Mesothelial cell of epicardium (in vitro differentiated cells): ENCODE measurements at regions not wholly inside any gene's neighbourhood (a gene's known extent, or its start where the extent isn't known, plus 50 kb on each side); places are given as distances from the start of the nearest gene placed in this dataset.

ENCODE experiments used
- DNase-seq, 2 experiments: peaks; one replicate each; pipeline ENCODE4 v3.0.0; 2021; ENCODE audit warnings: low spot score in 2 of 2; ENCODE audit not compliant: unreplicated experiment in 2 of 2
- H3K27ac Mint-ChIP-seq: 2 replicates; pipeline ENCODE4 v1.8.0; 2021; ENCODE audit warnings: mixed read lengths
- H3K27me3 Mint-ChIP-seq: 2 replicates; pipeline ENCODE4 v1.8.0; 2021; ENCODE audit warnings: low read depth, mixed read lengths
- H3K36me3 Mint-ChIP-seq: 2 replicates; pipeline ENCODE4 v1.8.0; 2021; ENCODE audit warnings: mixed read lengths
- H3K4me1 Mint-ChIP-seq: 2 replicates; pipeline ENCODE4 v1.8.0; 2021; ENCODE audit warnings: mixed read lengths
- H3K4me3 Mint-ChIP-seq: 2 replicates; pipeline ENCODE4 v1.8.0; 2021; ENCODE audit warnings: mild to moderate bottlenecking, moderate library complexity, mixed read lengths
- H3K9me3 Mint-ChIP-seq: 2 replicates; pipeline ENCODE4 v1.8.0; 2021; ENCODE audit warnings: mixed read lengths
- CTCF ChIP-seq: fragments of 200-600 bp; sonication (generic); IDR thresholded peaks from one replicate; pipeline ENCODE4 v1.5.0; 2021; ENCODE audit warnings: antibody characterized with exemption; ENCODE audit not compliant: unreplicated experiment

GRCh38 chr5:143476601-143477211 lies 73.2 kb upstream of the NR3C1 start:
- H3K4me3 Mint-ChIP-seq: no peak overlapping the region
- no peak for DNase-seq
- no peaks in the 10 kb centered on the region for H3K36me3 Mint-ChIP-seq
- no peak for TF ChIP-seq CTCF
- H3K4me1 Mint-ChIP-seq: peaks cover 4% of the 10 kb centered on the region
- no peaks in the 10 kb centered on the region for H3K9me3 Mint-ChIP-seq
- no peaks in the 10 kb centered on the region for H3K27me3 Mint-ChIP-seq
- H3K27ac Mint-ChIP-seq: no peak overlapping the region

- Mint-ChIP-seq H3K27me3 (no peaks in the 10 kb centered on the region), H3K4me1 (no peaks in the 10 kb centered on the region), H3K27ac (no peak overlapping the region), H3K36me3 (no peaks in the 10 kb centered on the region), H3K4me3 (no peak overlapping the region), H3K9me3 (no peaks in the 10 kb centered on the region)
- TF ChIP-seq CTCF: no peak
- DNase-seq: no peak
Measured at GRCh38 chr5:143474616-143475015, 71.1 kb upstream of the NR3C1 start.

GRCh38 chr5:143473481-143473880 lies 70.0 kb upstream of the NR3C1 start:
- no peak for DNase-seq
- no peak for TF ChIP-seq CTCF

GRCh38 chr5:143472576-143472975 lies 69.1 kb upstream of the NR3C1 start:
- peaks cover 9% of the 10 kb centered on the region for H3K9me3 Mint-ChIP-seq
- TF ChIP-seq CTCF: no peak
- H3K27ac Mint-ChIP-seq: no peak overlapping the region
- H3K36me3 Mint-ChIP-seq: no peaks in the 10 kb centered on the region
- no peaks in the 10 kb centered on the region for H3K27me3 Mint-ChIP-seq
- no peak overlapping the region for H3K4me3 Mint-ChIP-seq
- no peaks in the 10 kb centered on the region for H3K4me1 Mint-ChIP-seq
- DNase-seq: no peak

More at GRCh38 chr5:143473481-143473880, 70.0 kb upstream of the NR3C1 start:
- Mint-ChIP-seq H3K27me3 (no peaks in the 10 kb centered on the region), H3K9me3 (peaks cover 9% of the 10 kb centered on the region), H3K4me1 (no peaks in the 10 kb centered on the region), H3K27ac (no peak overlapping the region), H3K4me3 (no peak overlapping the region), H3K36me3 (no peaks in the 10 kb centered on the region)

- Mint-ChIP-seq H3K36me3 (no peaks in the 10 kb centered on the region), H3K27ac (no peak overlapping the region)
- DNase-seq: no peak
Measured at GRCh38 chr5:143471666-143472464, 68.4 kb upstream of the NR3C1 start.

More at GRCh38 chr5:143471666-143472464, 68.4 kb upstream of the NR3C1 start:
- peaks cover 9% of the 10 kb centered on the region for H3K9me3 Mint-ChIP-seq
- no peak for TF ChIP-seq CTCF
- H3K27me3 Mint-ChIP-seq: no peaks in the 10 kb centered on the region
- no peak overlapping the region for H3K4me3 Mint-ChIP-seq
- no peaks in the 10 kb centered on the region for H3K4me1 Mint-ChIP-seq
